GM19328 (cell line): ENCODE measurements at regions not wholly inside any gene's neighbourhood (a gene's known extent, or its start where the extent isn't known, plus 50 kb on each side); places are given as distances from the start of the nearest gene placed in this dataset.
"Not testable (repeated sequence)": the region's sequence is repeated elsewhere in the genome, so short reads cannot be mapped to it uniquely, and the experiment has no call there.

Experiments used
- ATAC-seq: cut with Tn5 transposase; IDR thresholded peaks from one replicate; pipeline ENCODE4 v1.9.1; 2021; ENCODE audit warnings: mild to moderate bottlenecking, moderate library complexity; ENCODE audit not compliant: unreplicated experiment

DNA sequence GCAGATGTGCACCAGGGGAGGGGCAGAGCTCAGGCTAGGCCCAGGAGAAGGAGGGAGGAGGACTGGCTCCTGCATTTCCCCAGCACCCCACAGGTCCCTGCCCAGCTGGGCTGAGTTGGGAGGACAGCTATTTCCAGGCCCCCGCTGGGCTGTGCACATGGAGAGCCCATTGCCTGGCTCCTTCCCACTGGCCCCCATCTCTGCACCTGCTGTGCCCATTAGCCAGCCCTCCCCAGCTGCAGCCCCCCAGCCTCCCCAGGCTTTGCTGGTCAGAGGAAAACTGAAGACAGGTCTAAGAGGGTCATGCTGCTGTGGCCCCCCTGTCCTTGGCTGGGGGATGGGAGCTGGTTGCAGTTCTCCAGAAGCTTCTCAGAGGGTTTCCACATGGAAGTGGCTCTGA is 81.8 kb upstream of the SHANK2 start:
- no peak for ATAC-seq

- no peak for ATAC-seq
Observed at GRCh38 chr11:71333473-71333872, 81.1 kb upstream of the SHANK2 start.

DNA sequence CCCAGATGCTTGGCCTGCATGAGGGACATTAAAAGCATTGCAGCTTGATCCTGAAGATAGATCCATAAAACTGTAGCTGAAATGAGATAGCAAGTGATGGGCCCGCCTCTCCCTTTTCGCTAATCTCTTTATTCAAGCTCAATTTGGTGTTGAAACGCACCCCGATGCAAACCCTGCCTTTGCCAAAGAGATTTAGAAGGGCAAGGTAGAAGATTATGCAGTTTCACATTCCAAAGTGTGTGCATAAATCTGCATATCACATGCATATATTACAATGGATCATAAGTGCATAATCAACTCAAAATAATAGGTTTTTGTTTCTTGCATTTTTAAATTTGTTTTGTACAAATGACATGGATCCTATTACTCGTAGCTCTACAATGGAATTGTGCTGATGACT is 80.1 kb upstream of the SHANK2 start:
- no peak for ATAC-seq

DNA sequence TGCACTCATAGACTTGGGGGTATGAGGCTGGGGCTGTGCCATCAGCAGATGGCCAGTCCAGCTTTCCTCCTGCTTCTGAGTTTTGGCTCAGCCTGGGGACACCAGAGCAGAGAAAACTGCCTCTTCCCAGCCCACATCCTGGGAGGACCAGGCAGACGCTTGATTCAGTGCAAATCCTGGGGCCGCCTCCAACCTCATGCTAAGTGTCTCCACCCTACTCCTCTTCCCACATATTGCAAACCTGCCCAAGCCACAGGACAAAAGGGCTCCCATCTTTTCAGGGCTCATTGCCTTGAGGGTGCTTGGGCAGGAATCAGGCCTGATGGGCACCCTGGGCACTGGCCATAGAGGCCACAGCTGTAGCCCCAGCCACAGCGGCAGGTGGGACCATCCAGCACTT is 79.7 kb upstream of the SHANK2 start:
- no peak for ATAC-seq

DNA sequence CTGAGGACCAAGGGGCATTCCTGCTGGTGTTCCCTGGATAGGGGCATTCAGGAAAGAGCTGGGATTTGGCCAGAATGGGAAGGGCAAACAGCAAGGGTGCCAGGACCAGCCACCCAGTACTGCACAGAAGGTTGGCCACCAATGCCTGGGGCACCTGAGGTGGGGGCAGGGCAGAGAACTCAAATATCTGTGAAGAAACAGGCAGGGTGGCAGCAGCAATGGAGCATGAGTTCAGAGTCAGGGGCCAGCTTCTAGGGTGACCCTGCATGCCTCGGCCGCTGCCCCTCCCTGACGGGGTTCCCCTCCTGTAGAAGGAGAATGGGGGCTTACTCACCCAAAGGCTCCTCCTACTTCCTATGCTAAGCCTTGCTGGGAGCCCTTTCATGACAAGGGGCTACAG is 79.3 kb upstream of the SHANK2 start:
- no peak for ATAC-seq

GRCh38 chr11:71330996-71331395 is 78.6 kb upstream of the SHANK2 start:
- no peak for ATAC-seq

- ATAC-seq: no peak
Observed at GRCh38 chr11:71330349-71330748, 78.0 kb upstream of the SHANK2 start.

DNA sequence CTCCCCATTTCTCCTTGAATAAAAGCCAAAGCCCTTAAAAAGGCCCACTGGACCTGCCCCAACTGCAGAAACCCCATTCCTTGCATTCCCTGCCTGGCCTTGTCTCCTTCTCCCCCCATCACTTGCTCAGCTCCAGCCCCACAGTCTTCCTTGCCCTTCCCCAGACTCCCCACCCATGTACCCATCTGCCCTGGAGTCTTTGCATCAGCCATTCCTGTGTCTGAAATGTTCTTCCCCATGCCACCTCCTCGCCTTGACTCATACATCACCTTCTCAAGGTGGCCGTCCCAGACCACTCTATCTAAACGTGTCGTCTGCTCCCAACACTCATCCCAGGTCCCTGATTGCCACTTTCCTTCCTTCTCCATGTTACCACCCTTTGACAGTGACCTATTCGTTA is 77.4 kb upstream of the SHANK2 start:
- no peak for ATAC-seq

GRCh38 chr11:71329165-71329510 is 76.8 kb upstream of the SHANK2 start:
- no peak for ATAC-seq

GRCh38 chr11:71327156-71328085 is 75.0 kb upstream of the SHANK2 start:
- ATAC-seq: no peak

DNA sequence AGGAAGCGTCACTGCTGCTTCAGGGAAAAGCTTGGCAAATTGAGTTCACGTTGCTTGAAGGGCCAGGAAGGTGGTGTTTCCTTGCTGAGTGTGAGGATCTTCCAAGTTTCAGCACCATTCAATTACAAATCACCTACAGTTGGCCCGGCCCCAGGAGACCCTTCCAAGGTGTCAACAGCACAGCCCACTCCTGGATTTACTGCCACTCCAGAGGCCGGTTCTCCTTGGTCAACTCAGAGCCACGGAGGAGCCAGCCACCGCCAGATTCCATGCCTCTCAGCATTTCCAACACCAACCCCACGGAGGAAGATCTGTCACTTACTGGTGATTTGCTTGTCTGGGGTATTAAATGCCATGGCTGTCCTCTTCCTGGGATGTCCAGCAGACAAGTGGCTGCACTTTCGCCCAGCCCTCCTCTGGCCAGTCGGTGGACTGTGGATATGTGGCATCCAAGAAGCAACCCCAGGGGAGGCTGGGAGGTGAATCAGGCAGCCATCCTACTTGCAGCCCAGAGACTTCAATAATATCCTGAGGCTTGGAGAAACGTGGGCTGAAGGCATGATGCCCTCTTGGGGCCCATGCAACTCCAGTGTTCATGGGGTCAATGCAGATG is 74.1 kb upstream of the SHANK2 start:
- no peak for ATAC-seq

DNA sequence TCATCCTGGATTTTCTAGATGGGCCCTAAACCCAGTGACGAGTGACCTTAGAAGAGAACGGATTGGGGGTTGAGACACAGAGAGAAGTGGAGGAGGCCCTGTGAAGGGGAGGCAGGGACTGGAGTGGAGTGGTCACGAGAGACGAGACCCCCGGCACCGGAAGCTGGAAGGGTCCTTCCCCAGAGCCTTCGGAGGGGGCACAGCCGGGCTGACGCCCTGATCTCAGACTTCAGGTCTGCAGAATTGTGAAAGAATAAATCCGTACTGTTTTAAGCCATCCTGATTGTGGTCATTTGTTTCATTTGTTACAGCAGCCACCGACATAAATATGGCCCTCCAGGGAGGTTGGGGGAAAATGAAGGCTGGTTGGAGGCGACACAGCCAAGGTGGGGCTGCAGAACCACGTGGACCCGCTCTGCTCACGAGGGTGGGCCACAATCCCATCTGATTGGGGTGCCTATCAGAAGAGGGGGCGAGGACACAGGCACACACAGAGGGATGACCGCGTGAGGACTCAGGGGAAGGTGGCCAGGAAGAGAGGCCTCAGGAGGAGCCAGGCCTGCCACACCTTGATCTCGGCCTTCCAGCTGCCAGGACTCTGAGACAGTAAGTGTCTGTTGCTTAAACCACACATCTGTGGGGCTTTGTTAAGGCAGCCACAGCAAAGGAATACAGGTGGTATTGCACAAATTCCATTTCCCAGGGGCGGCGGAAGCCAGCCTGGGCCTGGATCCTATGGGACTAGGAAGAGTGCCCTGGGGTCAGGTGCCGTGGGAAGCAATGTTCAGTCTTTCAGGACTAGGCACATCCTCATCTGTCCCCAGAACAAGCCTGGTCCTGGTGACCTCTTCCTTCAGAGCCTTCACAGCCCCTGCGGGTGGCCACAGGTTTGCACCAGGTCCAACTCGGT is 73.3 kb upstream of the SHANK2 start:
- ATAC-seq: no peak

- no peak for ATAC-seq
Observed at GRCh38 chr11:71324788-71325417, 72.5 kb upstream of the SHANK2 start.

DNA sequence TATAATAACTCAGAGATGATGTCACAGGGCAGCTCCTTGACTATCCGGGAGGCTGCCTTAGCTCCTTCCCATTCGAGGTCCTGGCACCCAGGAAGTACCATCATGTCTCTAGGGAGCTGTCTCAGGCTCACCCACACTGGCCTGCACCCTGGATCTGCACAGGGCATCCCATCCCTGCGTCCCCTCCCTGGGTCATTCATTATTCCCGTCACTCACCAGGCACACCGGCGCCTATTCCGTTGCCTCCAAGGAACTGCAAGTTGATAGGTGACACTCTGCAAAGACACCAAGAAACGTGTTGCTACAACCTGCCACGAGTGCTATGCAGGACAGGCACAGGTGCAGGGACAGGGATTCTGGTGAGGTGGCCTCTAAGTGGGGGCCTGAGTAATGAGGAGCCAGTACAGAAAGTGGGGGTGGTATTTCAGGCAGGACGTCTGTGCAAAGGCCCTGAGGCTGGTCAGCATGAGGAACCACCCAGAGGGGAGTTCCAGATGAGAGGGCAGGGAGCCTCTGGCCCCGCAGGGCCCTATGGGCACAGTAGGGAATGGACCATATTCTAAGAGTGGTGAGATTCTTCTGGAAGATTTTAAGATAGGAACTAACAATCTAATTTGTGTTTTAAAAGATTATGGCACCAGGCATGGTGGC is 71.6 kb upstream of the SHANK2 start:
- ATAC-seq: no peak

DNA sequence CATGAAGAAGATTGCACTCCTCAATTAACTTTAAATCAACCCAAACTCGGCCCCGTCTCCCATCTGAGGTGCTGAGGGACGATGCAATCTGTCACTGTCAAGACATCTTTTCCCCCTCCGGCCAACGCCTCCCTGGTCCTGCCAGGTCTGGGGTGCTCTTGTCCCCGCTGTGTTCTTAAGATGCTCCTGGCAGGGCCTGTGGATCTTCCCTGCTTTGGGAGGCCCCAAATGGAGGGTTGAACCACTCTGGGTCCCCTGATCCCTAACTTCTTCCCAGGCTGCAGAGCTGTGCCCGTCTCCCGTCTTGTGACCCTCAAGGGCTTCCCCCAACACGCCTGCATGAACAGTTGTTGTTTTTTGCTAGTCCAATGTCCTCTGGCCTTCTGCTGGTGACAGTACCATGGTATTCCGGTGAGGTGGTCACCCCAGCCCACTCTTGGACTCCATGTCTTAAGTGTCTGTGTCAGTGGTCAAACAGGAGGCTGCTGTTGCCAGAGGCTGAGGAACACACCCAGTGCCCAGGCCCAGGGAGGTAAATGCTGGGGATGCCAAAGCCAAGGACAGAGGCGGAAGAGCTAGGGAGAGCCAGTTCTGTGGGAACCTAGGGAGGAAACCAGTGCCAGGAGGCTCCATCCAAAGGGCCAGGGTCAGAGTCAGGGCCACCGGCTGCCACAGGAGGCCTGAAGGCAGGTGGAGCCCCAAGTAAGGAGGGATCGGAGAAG is 70.6 kb upstream of the SHANK2 start:
- no peak for ATAC-seq

- no peak for ATAC-seq
Observed at GRCh38 chr11:71322192-71322735, 69.9 kb upstream of the SHANK2 start.

DNA sequence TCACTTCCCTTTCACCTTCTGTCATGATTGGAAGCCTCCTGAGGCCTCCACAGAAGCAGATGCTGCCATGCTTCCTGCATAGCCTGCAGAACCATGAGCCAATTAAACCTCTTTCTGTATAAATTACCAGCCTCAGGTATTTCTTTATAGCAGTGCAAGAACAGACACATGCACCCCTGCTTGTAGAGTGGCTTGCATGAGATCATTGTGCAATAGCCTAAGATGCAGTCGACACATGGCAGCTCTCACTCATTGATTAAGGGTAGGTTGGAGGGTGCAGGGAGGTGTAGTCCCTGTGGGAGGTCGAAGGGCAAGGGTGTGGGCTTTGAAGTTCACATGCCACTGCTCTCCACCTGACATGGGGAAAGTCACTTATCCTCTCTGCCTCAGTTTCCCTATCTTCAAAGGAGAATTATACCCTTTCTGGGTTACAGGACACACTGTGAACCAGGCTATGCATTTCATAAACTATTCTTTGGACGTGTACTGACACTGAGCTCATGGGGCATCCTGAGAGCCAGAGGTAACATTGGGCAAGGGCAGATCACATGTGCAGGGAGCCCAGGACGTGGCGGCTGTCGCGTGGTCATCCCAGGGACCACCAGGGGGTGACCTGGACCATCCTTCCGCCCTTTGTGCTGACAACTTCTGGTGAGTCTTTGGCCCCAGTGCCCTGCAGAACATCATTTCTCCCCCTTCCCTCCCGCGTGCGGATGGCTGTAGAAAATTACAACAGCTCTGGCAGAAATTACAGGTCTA is 69.2 kb upstream of the SHANK2 start:
- no peak for ATAC-seq

- no peak for ATAC-seq
Observed at GRCh38 chr11:71316701-71317100, 64.3 kb upstream of the SHANK2 start.

DNA sequence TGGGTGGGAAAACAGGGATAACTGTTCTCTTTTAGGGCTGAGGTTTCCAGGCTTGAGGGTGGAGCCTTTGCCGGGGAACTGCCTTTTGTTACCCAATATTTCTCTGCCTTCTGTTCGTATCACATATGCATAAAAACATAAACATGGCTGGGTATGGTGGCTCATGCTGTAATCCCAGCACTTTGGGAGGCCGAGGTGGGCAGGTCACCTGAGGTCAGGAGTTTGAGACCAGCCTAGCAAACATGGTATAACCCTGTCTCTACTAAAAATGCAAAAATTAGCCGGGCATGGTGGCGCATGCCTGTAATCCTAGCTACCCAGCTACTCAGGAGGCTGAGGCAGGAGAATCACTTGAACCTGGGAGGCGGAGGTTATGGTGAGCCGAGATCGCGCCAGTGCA is 60.2 kb upstream of the SHANK2 start:
- not testable (repeated sequence) for ATAC-seq
